ENCODE measurements at regions not wholly inside any gene's neighbourhood (a gene's known extent, or its start where the extent isn't known, plus 50 kb on each side); places are given as distances from the start of the nearest gene placed in this dataset.

- Histone ChIP-seq H3K9me3 (ENCODE audit: low read length) (no peaks in the 10 kb centered on the region), H3K4me2 (ENCODE audit: low read length) (no peak overlapping the region), H3K9ac (ENCODE audit: low read length) (no peak overlapping the region), H3K79me2 (replicated peaks; ENCODE audit: insufficient read depth, low read length) (no peaks in the 10 kb centered on the region), H2AFZ (ENCODE audit: low read depth, low read length) (no peak overlapping the region), H3K36me3 (ENCODE audit: insufficient read depth, low read length) (no peaks in the 10 kb centered on the region), H3K27me3 (ENCODE audit: insufficient read depth, low read depth, low read length) (no peaks in the 10 kb centered on the region), H4K20me1 (ENCODE audit: insufficient read depth) (no peaks in the 10 kb centered on the region), H3K4me3 (ENCODE audit: low read length) (no peak overlapping the region), H3K9me2 (ENCODE audit: insufficient read depth, low read length) (no peaks in the 10 kb centered on the region), H3K27ac (ENCODE audit: low read length) (no peak overlapping the region), H3F3A (ENCODE audit: insufficient read depth, low read length, poor library complexity, severe bottlenecking) (no peaks in the 10 kb centered on the region)
- TF ChIP-seq RAD21 (conservative IDR thresholded peaks at IDR 0.05) (no peak), CTCF (IDR thresholded peaks at IDR 0.05; ENCODE audit: poor library complexity, severe bottlenecking) (no peak)
Measured at GRCh38 chr5:89255845-89256463, 373.0 kb upstream of the MEF2C start.

GRCh38 chr5:89253666-89254352, 370.8 kb upstream of the MEF2C start:
- Histone ChIP-seq H3F3A (ENCODE audit: insufficient read depth, low read length, poor library complexity, severe bottlenecking) (no peaks in the 10 kb centered on the region), H3K4me3 (ENCODE audit: low read length) (no peak overlapping the region), H3K4me2 (ENCODE audit: low read length) (no peak overlapping the region), H2AFZ (ENCODE audit: low read depth, low read length) (no peak overlapping the region), H3K9me3 (ENCODE audit: low read length) (no peaks in the 10 kb centered on the region), H3K9me2 (ENCODE audit: insufficient read depth, low read length) (no peaks in the 10 kb centered on the region), H3K27ac (ENCODE audit: low read length) (no peak overlapping the region), H3K27me3 (ENCODE audit: insufficient read depth, low read depth, low read length) (no peaks in the 10 kb centered on the region), H3K9ac (ENCODE audit: low read length) (no peak overlapping the region), H3K36me3 (ENCODE audit: insufficient read depth, low read length) (no peaks in the 10 kb centered on the region), H3K79me2 (replicated peaks; ENCODE audit: insufficient read depth, low read length) (no peaks in the 10 kb centered on the region), H4K20me1 (ENCODE audit: insufficient read depth) (no peaks in the 10 kb centered on the region)
- TF ChIP-seq RAD21 (conservative IDR thresholded peaks at IDR 0.05), result no peak
- TF ChIP-seq CTCF (IDR thresholded peaks at IDR 0.05; ENCODE audit: poor library complexity, severe bottlenecking), result no peak

- no peak overlapping the region for H3K4me3 ChIP-seq (ENCODE audit: low read length)
- no peak overlapping the region for H2AFZ ChIP-seq (ENCODE audit: low read depth, low read length)
- no peak overlapping the region for H3K27ac ChIP-seq (ENCODE audit: low read length)
- no peak for TF ChIP-seq POLR2AphosphoS5 (IDR thresholded peaks at IDR 0.05)
- no peak for TF ChIP-seq CTCF (IDR thresholded peaks at IDR 0.05; ENCODE audit: poor library complexity, severe bottlenecking)
- TF ChIP-seq EZH2 (IDR thresholded peaks at IDR 0.05; ENCODE audit: borderline replicate concordance, insufficient read depth, low read length, poor library complexity, severe bottlenecking), result no peak
- no peak for TF ChIP-seq TAF1 (IDR thresholded peaks at IDR 0.05; ENCODE audit: low read depth)
- no peak for TF ChIP-seq SMC3 (conservative IDR thresholded peaks at IDR 0.05; ENCODE audit: poor library complexity)
- no peak for TF ChIP-seq EP300 (conservative IDR thresholded peaks at IDR 0.05; ENCODE audit: poor library complexity, severe bottlenecking)
- TF ChIP-seq MXI1 (conservative IDR thresholded peaks at IDR 0.05; ENCODE audit: poor library complexity, severe bottlenecking), result no peak
- no peak for TF ChIP-seq REST (IDR thresholded peaks at IDR 0.05; ENCODE audit: borderline replicate concordance)
- no peak for TF ChIP-seq RAD21 (conservative IDR thresholded peaks at IDR 0.05)
- no peaks in the 10 kb centered on the region for H3F3A ChIP-seq (ENCODE audit: insufficient read depth, low read length, poor library complexity, severe bottlenecking)
- no peaks in the 10 kb centered on the region for H3K27me3 ChIP-seq (ENCODE audit: insufficient read depth, low read depth, low read length)
- no peak overlapping the region for H3K9ac ChIP-seq (ENCODE audit: low read length)
- no peaks in the 10 kb centered on the region for H3K36me3 ChIP-seq (ENCODE audit: insufficient read depth, low read length)
- H3K9me2 ChIP-seq (ENCODE audit: insufficient read depth, low read length), result no peaks in the 10 kb centered on the region
- H3K79me2 ChIP-seq (replicated peaks; ENCODE audit: insufficient read depth, low read length), result no peaks in the 10 kb centered on the region
- no peak overlapping the region for H3K4me2 ChIP-seq (ENCODE audit: low read length)
- no peaks in the 10 kb centered on the region for H3K9me3 ChIP-seq (ENCODE audit: low read length)
- H4K20me1 ChIP-seq (ENCODE audit: insufficient read depth), result no peaks in the 10 kb centered on the region
Measured at GRCh38 chr5:89246864-89247263, 363.9 kb upstream of the MEF2C start.

Data from neural cell (in vitro differentiated cells).